ENCODE measurements at regions not wholly inside any gene's neighbourhood (a gene's known extent, or its start where the extent isn't known, plus 50 kb on each side); places are given as distances from the start of the nearest gene placed in this dataset.

DNA sequence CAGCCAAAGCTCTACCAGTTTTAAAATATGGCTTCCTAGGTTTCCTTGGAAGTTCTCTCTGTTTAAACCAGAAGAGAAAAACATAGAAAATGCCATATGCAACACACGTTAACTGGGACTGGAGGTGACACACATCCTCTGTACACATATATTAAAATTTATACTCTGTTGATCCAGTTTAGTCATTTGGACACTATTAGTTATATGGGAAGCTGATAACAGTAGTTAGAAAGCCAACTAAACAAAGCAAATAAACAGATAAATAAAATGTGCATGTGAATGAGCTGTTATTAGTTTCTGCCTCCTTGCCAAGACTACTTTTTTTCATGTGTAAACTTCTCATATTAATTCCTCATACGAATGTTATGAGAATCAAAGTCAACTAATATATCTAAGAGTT is 1249.2 kb upstream of the CDH6 start:
- no peak for TF ChIP-seq CSDC2 (CRISPR knock-in tag; IDR thresholded peaks at IDR 0.05)
- TF ChIP-seq OSR1 (CRISPR knock-in tag; IDR thresholded peaks at IDR 0.05), result no peak
- no peak for TF ChIP-seq GLIS3 (CRISPR knock-in tag; IDR thresholded peaks at IDR 0.05)
- no peak for TF ChIP-seq BACH2 (CRISPR knock-in tag; IDR thresholded peaks at IDR 0.05; ENCODE audit: borderline replicate concordance)
- no peak for TF ChIP-seq TOX (CRISPR knock-in tag; IDR thresholded peaks at IDR 0.05; ENCODE audit: borderline replicate concordance)
- no peak for TF ChIP-seq PPARA (CRISPR knock-in tag; IDR thresholded peaks at IDR 0.05; ENCODE audit: borderline replicate concordance)
- TF ChIP-seq, protein P1, sequence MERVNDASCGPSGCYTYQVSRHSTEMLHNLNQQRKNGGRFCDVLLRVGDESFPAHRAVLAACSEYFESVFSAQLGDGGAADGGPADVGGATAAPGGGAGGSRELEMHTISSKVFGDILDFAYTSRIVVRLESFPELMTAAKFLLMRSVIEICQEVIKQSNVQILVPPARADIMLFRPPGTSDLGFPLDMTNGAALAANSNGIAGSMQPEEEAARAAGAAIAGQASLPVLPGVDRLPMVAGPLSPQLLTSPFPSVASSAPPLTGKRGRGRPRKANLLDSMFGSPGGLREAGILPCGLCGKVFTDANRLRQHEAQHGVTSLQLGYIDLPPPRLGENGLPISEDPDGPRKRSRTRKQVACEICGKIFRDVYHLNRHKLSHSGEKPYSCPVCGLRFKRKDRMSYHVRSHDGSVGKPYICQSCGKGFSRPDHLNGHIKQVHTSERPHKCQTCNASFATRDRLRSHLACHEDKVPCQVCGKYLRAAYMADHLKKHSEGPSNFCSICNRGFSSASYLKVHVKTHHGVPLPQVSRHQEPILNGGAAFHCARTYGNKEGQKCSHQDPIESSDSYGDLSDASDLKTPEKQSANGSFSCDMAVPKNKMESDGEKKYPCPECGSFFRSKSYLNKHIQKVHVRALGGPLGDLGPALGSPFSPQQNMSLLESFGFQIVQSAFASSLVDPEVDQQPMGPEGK (CRISPR knock-in tag; IDR thresholded peaks at IDR 0.05; ENCODE audit: borderline replicate concordance), result no peak
- TF ChIP-seq ZFP3 (CRISPR knock-in tag; IDR thresholded peaks at IDR 0.05), result no peak
- TF ChIP-seq RARB (CRISPR knock-in tag; IDR thresholded peaks at IDR 0.05), result no peak
- no peak for TF ChIP-seq TCF4 (CRISPR knock-in tag; IDR thresholded peaks at IDR 0.05; ENCODE audit: borderline replicate concordance)

Data from SK-N-SH treated with all-trans-retinoic acid at 6 μM for 48 hours (cell line).